Endothelial cell of umbilical vein (primary cell): ENCODE measurements at regions not wholly inside any gene's neighbourhood (a gene's known extent, or its start where the extent isn't known, plus 50 kb on each side); places are given as distances from the start of the nearest gene placed in this dataset.

Experiments
- BruUV-seq: library from RNA; stranded (reverse); fragments of 400-500 nt; replicated peaks from 2 replicates; lab custom pipeline; 2021; lab: Mats Ljungman, UMichigan
- CTCF ChIA-PET: fragments of 300-600, 350-600 bp; sonication (Branson Sonifier 250); formaldehyde crosslinking; loops from one replicate; lab custom pipeline; 2021; ENCODE audit warnings: antibody characterized with exemption, inconsistent platforms; lab: Charles Lee
- POLR2A ChIA-PET: fragments of 300-600, 350-600 bp; sonication (Branson Sonifier 250); formaldehyde crosslinking; loops from one replicate; lab custom pipeline; 2021; ENCODE audit warnings: antibody characterized with exemption, inconsistent platforms; lab: Charles Lee
- DNase-seq: peaks from one replicate; pipeline ENCODE4 v3.0.0-alpha.2; 2011; ENCODE audit warnings: low read depth, low spot score
- FAIRE-seq: peaks from 2 replicates; lab custom pipeline; 2011; peaks lifted over from hg19 to GRCh38; lab: Jason Lieb, UNC
- H2AFZ ChIP-seq: 2 replicates; pipeline ENCODE4 v1.6.0; 2012; ENCODE audit warnings: low read depth, low read length, control low read depth, inconsistent platforms
- H3K27ac ChIP-seq: 2 replicates; pipeline ENCODE4 v1.5.1; 2011; ENCODE audit warnings: low read depth, mild to moderate bottlenecking, control low read depth, low read length, moderate library complexity; ENCODE audit not compliant: insufficient read depth
- H3K27me3 ChIP-seq, 2 experiments: 2 replicates each; pipeline versions ENCODE4 v1.6.0 to v1.6.1; 2011; ENCODE audit warnings: low read length in 2 of 2, mixed read lengths in 1 of 2; ENCODE audit not compliant: control insufficient read depth in 2 of 2, insufficient read depth in 2 of 2
- H3K36me3 ChIP-seq, 2 experiments: 2 replicates in 1 of 2; 3 replicates in 1 of 2; pipeline ENCODE4 v1.5.1; 2011; ENCODE audit warnings: low read length in 2 of 2, mild to moderate bottlenecking in 1 of 2, moderate library complexity in 1 of 2; ENCODE audit not compliant: control insufficient read depth in 2 of 2, insufficient read depth in 2 of 2; ENCODE audit errors: extremely low read depth in 1 of 2
- H3K4me1 ChIP-seq: 3 replicates; pipeline ENCODE4 v1.5.1; 2011; ENCODE audit warnings: mild to moderate bottlenecking, low read length; ENCODE audit not compliant: control insufficient read depth, insufficient read depth; ENCODE audit errors: extremely low read depth
- H3K4me2 ChIP-seq: 2 replicates; pipeline ENCODE4 v1.6.1; 2011; ENCODE audit warnings: low read length, control low read depth, mixed read lengths; ENCODE audit not compliant: insufficient read depth
- H3K4me3 ChIP-seq, 3 experiments: fragments of 200-600 bp in 1 of 3; sonication (generic), shearing (Covaris generic) in 1 of 3; replicated peaks in 1 of 3; 2 replicates each; pipeline ENCODE4 v1.5.1; 2011 to 2016; ENCODE audit warnings: control low read depth in 3 of 3, low read length in 3 of 3, mild to moderate bottlenecking in 2 of 3, inconsistent platforms in 1 of 3, low read depth in 1 of 3, moderate library complexity in 1 of 3; ENCODE audit not compliant: insufficient read depth in 1 of 3
- H3K79me2 ChIP-seq: 2 replicates; pipeline ENCODE4 v1.6.0; 2012; ENCODE audit warnings: low read length, inconsistent platforms; ENCODE audit not compliant: control insufficient read depth, insufficient read depth
- H3K9ac ChIP-seq: replicated peaks from 2 replicates; pipeline ENCODE3; 2011; ENCODE audit warnings: low read length, control low read depth; ENCODE audit not compliant: insufficient read depth; ENCODE audit errors: extremely low read depth
- H3K9me1 ChIP-seq: replicated peaks from 3 replicates; pipeline ENCODE4 v1.6.0; 2011; ENCODE audit warnings: mild to moderate bottlenecking, low read length; ENCODE audit not compliant: control insufficient read depth, insufficient read depth; ENCODE audit errors: extremely low read depth
- H3K9me3 ChIP-seq: replicated peaks from 2 replicates; pipeline ENCODE4 v1.5.1; 2012; ENCODE audit warnings: low read length, inconsistent platforms; ENCODE audit not compliant: control insufficient read depth, insufficient read depth
- H4K20me1 ChIP-seq: replicated peaks from 2 replicates; pipeline ENCODE3; 2011; ENCODE audit warnings: mild to moderate bottlenecking, low read length; ENCODE audit not compliant: control insufficient read depth, insufficient read depth; ENCODE audit errors: extremely low read depth
- CTCF ChIP-seq, 2 donors: IDR thresholded peaks; 1 replicate in 1 of 2; 2 replicates in 1 of 2; pipeline ENCODE4 v1.5.1; 2011; ENCODE audit warnings: low read length in 2 of 2, mild to moderate bottlenecking in 2 of 2, moderate library complexity in 2 of 2, control low read depth in 1 of 2, inconsistent platforms in 1 of 2, low read depth in 1 of 2; ENCODE audit not compliant: insufficient read depth in 1 of 2; ENCODE audit errors: extremely low read depth in 1 of 2
- EZH2 ChIP-seq: IDR thresholded peaks from 2 replicates; pipeline ENCODE4 v1.6.1; 2012; ENCODE audit warnings: borderline replicate concordance, low read depth, mild to moderate bottlenecking, moderate library complexity, low read length, inconsistent platforms; ENCODE audit not compliant: severe bottlenecking
- FOS ChIP-seq: IDR thresholded peaks from 2 replicates; pipeline ENCODE4 v1.6.1; 2011; ENCODE audit warnings: mild to moderate bottlenecking, low read length, moderate library complexity, borderline replicate concordance; ENCODE audit not compliant: insufficient read depth
- GATA2 ChIP-seq: IDR thresholded peaks from 2 replicates; pipeline ENCODE4 v1.7.0; 2011; ENCODE audit warnings: low read depth, mild to moderate bottlenecking, moderate library complexity, mixed read lengths, low read length; ENCODE audit not compliant: insufficient read length, insufficient read depth
- JUN ChIP-seq: IDR thresholded peaks from 2 replicates; pipeline ENCODE4 v1.6.1; 2011; ENCODE audit warnings: borderline replicate concordance, low read depth; ENCODE audit not compliant: insufficient read length, insufficient read depth
- MAX ChIP-seq: IDR thresholded peaks from 2 replicates; pipeline ENCODE4 v1.6.1; 2011; ENCODE audit not compliant: insufficient read depth, insufficient read length
- MYC ChIP-seq: IDR thresholded peaks from one replicate; pipeline ENCODE4 v1.6.1; 2011; ENCODE audit warnings: mild to moderate bottlenecking, low read depth, low read length
- POLR2A ChIP-seq: IDR thresholded peaks from 2 replicates; pipeline ENCODE4 v1.6.1; 2012; ENCODE audit warnings: low read depth, mild to moderate bottlenecking, control low read depth, low read length
- POLR2AphosphoS5 ChIP-seq: IDR thresholded peaks from 2 replicates; pipeline ENCODE4 v1.6.1; 2012; ENCODE audit warnings: low read depth, mild to moderate bottlenecking, control low read depth, low read length, moderate library complexity; ENCODE audit not compliant: insufficient read depth
- dilution Hi-C: fragments of 300-500 bp; cut with MboI; formaldehyde crosslinking; loops from one replicate; pipeline ENCODE4 v1.15.0; 2019; ENCODE audit warnings: low sequenced_read_pairs; ENCODE audit not compliant: extremely low pct_ligation_motif_present
- intact Hi-C: fragments of 100-400 bp; cut with micrococcal nuclease; formaldehyde crosslinking; loops from one replicate; pipeline ENCODE4 v1.10.0; 2022

- Histone ChIP-seq H3K4me1 (peaks cover 23% of the 10 kb centered on the region), H3K36me3 (no peaks in the 10 kb centered on the region), H3K9me3 (no peaks in the 10 kb centered on the region), H2AFZ (no peak overlapping the region), H3K79me2 (no peaks in the 10 kb centered on the region), H4K20me1 (no peaks in the 10 kb centered on the region), H3K4me3 (no peak overlapping the region), H3K27ac (no peak overlapping the region), H3K9ac (no peak overlapping the region), H3K9me1 (no peaks in the 10 kb centered on the region), H3K4me2 (no peak overlapping the region), H3K27me3 (no peaks in the 10 kb centered on the region)
- CTCF ChIA-PET: no interaction called here
- FAIRE-seq (no peak), DNase-seq (no peak)
- intact Hi-C loops (no loop called here), dilution Hi-C loops (no loop called here)
- POLR2A ChIA-PET: no interaction called here
- no TSS peak for BruUV-seq
- TF ChIP-seq GATA2: no peak
- no peak for TF ChIP-seq JUN
- no peak for TF ChIP-seq EZH2
- no peak for TF ChIP-seq FOS
- TF ChIP-seq POLR2A: no peak
- no peak for TF ChIP-seq MAX
- TF ChIP-seq CTCF (IDR thresholded peaks at IDR 0.05; ENCODE audit: extremely low read depth in 1 of 2, insufficient read depth in 1 of 2, low read depth in 1 of 2, low read length in 2 of 2): no peak
- TF ChIP-seq POLR2AphosphoS5: no peak
- no peak for TF ChIP-seq MYC
Measured at GRCh38 chr6:14883921-14884320, 361.9 kb upstream of the JARID2 start.
